ENCODE measurements at regions not wholly inside any gene's neighbourhood (a gene's known extent, or its start where the extent isn't known, plus 50 kb on each side); places are given as distances from the start of the nearest gene placed in this dataset.

DNA sequence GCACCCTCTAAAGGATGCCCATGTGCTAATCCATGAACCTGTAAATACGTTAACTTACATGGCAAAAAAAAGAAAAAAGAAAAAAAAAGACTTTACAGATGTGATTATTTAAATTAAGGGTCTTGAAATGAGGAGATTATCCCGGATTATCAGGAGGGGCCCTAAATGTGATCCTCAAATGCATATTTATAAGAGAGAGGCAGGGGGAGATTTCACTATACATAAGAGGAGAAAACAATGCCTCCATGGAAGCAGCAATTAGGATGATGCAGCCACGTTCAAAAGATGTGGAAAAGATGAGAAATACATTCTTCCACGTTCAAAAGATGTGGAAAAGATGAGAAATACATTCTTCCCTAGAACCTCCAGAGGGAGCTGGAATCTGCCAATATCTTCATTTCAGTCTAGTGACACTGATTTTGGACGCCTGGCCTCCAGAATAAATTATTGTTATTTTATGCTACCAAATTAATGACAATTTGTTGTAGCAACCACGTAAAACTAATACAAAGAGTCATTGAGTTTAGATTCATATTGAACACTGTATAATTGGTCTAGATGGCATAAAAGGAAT lies 328.4 kb upstream of the GNAI1 start:
- H3K4me3 ChIP-seq: no peak overlapping the region
- no peak overlapping the region for H3K27ac ChIP-seq (ENCODE audit: control insufficient read depth, insufficient read depth)
- H3K4me2 ChIP-seq (ENCODE audit: control insufficient read depth, insufficient read depth): no peak overlapping the region
- ChIA-PET POLR2A (no interaction called here), SMC1A (ENCODE audit: uncharacterized antibody, unreplicated experiment) (no interaction called here), RAD21 (ENCODE audit: unreplicated experiment) (no interaction called here), CTCF (no interaction called here)
- in situ Hi-C loops (cut with MboI) (no loop called here), intact Hi-C loops (cut with micrococcal nuclease; ENCODE audit: unreplicated experiment) (no loop called here)
- H2AFZ ChIP-seq (ENCODE audit: control insufficient read depth, low read depth, low read length): no peak overlapping the region
- no peak for FAIRE-seq
- WGBS (ENCODE audit: insufficient coverage, insufficient replicate concordance, low lambda C conversion rate, missing lambda C conversion rate): 3% methylated on average over 6 of the region's 6 CpGs
- H3K79me2 ChIP-seq (ENCODE audit: control insufficient read depth, insufficient read depth, low read length): no peaks in the 10 kb centered on the region
- no peaks in the 10 kb centered on the region for H3K4me1 ChIP-seq (ENCODE audit: control insufficient read depth, insufficient read depth, low read length)
- DNase-seq (ENCODE audit: low read depth, low spot score): no peak
- TF ChIP-seq RB1 (IDR thresholded peaks at IDR 0.05; ENCODE audit: borderline replicate concordance): no peak
- TF ChIP-seq KAT2A (conservative IDR thresholded peaks at IDR 0.05; ENCODE audit: control insufficient read depth, low read depth, low read length): no peak
- no peak for TF ChIP-seq ZZZ3 (IDR thresholded peaks at IDR 0.05; ENCODE audit: control insufficient read depth, insufficient read length, low read depth)
- no peak for TF ChIP-seq ZSCAN29 (IDR thresholded peaks at IDR 0.05)
- no peak for TF ChIP-seq SP1 (IDR thresholded peaks at IDR 0.05; ENCODE audit: low read depth, low read length)
- no peak for TF ChIP-seq SPI1 (IDR thresholded peaks at IDR 0.05; ENCODE audit: borderline replicate concordance, insufficient read depth, low read depth, low read length)
- TF ChIP-seq ATF7 (IDR thresholded peaks at IDR 0.05; ENCODE audit: low read depth): no peak
- TF ChIP-seq ZNF207 (IDR thresholded peaks at IDR 0.05; ENCODE audit: borderline replicate concordance): no peak
- no peak for TF ChIP-seq NFYA (IDR thresholded peaks at IDR 0.05; ENCODE audit: borderline replicate concordance, low read depth, low read length)
- TF ChIP-seq, protein P1, sequence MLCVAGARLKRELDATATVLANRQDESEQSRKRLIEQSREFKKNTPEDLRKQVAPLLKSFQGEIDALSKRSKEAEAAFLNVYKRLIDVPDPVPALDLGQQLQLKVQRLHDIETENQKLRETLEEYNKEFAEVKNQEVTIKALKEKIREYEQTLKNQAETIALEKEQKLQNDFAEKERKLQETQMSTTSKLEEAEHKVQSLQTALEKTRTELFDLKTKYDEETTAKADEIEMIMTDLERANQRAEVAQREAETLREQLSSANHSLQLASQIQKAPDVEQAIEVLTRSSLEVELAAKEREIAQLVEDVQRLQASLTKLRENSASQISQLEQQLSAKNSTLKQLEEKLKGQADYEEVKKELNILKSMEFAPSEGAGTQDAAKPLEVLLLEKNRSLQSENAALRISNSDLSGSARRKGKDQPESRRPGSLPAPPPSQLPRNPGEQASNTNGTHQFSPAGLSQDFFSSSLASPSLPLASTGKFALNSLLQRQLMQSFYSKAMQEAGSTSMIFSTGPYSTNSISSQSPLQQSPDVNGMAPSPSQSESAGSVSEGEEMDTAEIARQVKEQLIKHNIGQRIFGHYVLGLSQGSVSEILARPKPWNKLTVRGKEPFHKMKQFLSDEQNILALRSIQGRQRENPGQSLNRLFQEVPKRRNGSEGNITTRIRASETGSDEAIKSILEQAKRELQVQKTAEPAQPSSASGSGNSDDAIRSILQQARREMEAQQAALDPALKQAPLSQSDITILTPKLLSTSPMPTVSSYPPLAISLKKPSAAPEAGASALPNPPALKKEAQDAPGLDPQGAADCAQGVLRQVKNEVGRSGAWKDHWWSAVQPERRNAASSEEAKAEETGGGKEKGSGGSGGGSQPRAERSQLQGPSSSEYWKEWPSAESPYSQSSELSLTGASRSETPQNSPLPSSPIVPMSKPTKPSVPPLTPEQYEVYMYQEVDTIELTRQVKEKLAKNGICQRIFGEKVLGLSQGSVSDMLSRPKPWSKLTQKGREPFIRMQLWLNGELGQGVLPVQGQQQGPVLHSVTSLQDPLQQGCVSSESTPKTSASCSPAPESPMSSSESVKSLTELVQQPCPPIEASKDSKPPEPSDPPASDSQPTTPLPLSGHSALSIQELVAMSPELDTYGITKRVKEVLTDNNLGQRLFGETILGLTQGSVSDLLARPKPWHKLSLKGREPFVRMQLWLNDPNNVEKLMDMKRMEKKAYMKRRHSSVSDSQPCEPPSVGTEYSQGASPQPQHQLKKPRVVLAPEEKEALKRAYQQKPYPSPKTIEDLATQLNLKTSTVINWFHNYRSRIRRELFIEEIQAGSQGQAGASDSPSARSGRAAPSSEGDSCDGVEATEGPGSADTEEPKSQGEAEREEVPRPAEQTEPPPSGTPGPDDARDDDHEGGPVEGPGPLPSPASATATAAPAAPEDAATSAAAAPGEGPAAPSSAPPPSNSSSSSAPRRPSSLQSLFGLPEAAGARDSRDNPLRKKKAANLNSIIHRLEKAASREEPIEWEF (IDR thresholded peaks at IDR 0.05; ENCODE audit: insufficient replicate concordance, low read depth, low read length): no peak
- TF ChIP-seq MEF2A (IDR thresholded peaks at IDR 0.05; ENCODE audit: insufficient read depth, low read depth, low read length): no peak
- no peak for TF ChIP-seq KDM1A (IDR thresholded peaks at IDR 0.05; ENCODE audit: borderline replicate concordance)
- no peak for TF ChIP-seq MEF2B (IDR thresholded peaks at IDR 0.05; ENCODE audit: partially characterized antibody, poor library complexity, severe bottlenecking)
- no peak for TF ChIP-seq EZH2 (IDR thresholded peaks at IDR 0.05; ENCODE audit: borderline replicate concordance, control insufficient read depth, low read depth, low read length)
- no peak for TF ChIP-seq LARP7 (IDR thresholded peaks at IDR 0.05)
- TF ChIP-seq FOS (IDR thresholded peaks at IDR 0.05; ENCODE audit: borderline replicate concordance, extremely low read depth, insufficient read length): no peak
- no peak for TF ChIP-seq WRNIP1 (IDR thresholded peaks at IDR 0.05; ENCODE audit: borderline replicate concordance, low read depth, low read length)
- no TSS peak for BruUV-seq (replicated peaks)
- H4K20me1 ChIP-seq (ENCODE audit: control insufficient read depth, insufficient read depth): no peaks in the 10 kb centered on the region
- H3K9ac ChIP-seq (ENCODE audit: control insufficient read depth, insufficient read depth, low read length): no peak overlapping the region
- H3K9me3 ChIP-seq (replicated peaks; ENCODE audit: control insufficient read depth, insufficient read depth, low read length): no peaks in the 10 kb centered on the region
- no peak for ATAC-seq
- H3K36me3 ChIP-seq (ENCODE audit: control insufficient read depth in 2 of 2, insufficient read depth in 2 of 2, low read length in 1 of 2): no peaks in the 10 kb centered on the region
- H3K27me3 ChIP-seq (replicated peaks in 1 of 2; ENCODE audit: control insufficient read depth in 2 of 2, insufficient read depth in 2 of 2, low read length in 1 of 2): no peaks in the 10 kb centered on the region
